DMS153 treated with DMSO at 0.1 percent for 48 hours (cell line): ENCODE measurements at regions not wholly inside any gene's neighbourhood (a gene's known extent, or its start where the extent isn't known, plus 50 kb on each side); places are given as distances from the start of the nearest gene placed in this dataset.
"Not testable (repeated sequence)": the region's sequence is repeated elsewhere in the genome, so short reads cannot be mapped to it uniquely, and the experiment has no call there.

Experiments
- DNase-seq: peaks from one replicate; lab custom pipeline; 2025; ENCODE audit not compliant: unreplicated experiment; lab: John Stamatoyannopoulos, UW

DNA sequence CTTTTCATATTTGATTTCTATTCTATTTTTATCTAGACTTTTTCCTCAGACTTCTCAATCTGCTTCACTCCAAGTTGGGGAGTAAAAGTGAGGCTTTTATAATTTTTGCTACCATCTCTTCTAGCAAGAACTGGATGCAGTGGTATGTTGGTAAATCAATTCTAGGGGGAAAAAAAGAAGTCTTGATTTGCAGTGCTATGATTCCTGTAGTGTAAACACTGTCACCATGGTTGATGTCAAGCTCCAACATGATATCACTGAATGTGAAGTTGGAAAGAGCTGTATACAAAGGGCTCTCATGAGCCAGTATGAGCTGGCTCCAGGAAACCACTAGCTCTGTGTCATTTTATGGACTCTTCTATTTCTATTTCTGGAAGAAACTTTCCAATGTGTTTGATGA is 439.2 kb downstream of the NTRK2 start:
- no peak for DNase-seq

DNA sequence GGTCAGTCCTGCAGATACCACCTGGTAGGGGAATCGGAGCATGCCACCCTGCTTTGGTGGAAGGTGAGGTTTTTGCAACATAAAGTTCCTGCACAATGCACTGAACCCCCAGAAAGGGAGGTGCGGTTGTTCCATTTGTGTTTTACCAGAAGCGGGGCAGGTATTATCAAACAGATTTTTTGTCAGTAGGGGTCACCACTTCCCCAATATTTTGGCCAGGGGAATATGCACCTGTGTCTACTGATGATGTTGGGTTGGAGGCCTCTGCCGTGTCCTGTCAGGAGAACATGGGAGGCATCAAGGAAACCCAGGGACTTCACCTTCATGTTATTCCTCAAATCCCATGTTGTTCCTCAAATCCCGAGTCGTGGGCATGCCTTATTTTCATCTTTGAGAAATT is 438.7 kb downstream of the NTRK2 start:
- no peak for DNase-seq

DNA sequence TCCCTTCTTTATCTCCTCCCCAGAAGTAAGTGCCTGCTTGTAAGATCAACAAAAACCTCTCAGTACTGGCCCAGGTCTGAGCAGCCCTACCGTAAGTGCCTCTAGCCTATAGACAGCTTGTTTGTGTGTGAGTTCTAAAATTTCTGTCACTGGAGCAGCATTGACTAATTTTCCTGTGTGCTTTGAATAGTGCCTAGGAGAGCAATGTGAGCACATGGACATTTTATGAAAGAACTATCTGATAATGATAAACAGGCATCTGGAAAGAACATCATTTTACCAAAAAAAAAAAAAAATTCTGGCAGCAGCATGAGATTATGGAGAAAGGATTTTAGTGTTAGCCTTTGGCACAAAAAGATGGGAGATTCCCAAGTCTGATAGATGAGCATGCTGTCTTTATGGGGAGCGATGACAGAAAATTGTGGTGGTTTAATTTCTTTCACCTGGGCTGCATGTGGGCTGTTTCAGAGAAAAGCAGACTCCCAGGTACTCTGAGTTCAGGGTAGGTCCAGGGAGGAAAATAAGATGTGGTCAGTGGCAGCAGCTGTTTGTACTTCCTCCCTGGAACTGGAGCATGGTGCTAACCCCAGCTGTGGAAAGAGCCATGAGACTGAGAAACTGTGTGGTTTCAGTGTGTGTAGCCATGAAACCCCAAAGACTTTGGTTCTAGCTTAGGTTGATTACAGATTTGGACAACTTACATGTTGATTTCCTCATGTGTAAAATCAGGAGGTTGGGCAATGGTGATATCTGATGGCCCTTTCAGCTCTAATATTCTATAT is 419.9 kb downstream of the NTRK2 start:
- no peak for DNase-seq

DNA sequence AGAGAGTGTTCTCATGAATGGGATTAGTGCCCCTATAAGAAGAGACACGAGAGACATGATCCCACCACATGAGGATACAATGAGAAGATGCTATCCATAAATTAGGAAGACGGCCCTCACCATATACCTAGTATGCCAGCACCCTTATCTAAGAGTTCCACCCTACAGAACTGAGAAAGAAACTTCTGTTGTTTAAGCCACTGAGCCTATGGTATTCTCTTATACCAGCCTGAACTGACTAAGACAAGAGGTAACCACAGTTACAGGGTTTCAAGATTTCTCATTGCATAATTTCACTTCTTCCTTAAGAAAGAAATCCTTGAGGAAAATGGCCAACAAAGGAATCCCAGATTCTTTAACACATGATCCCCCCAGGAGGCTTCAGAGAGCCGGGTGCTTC is 412.4 kb downstream of the NTRK2 start:
- no peak for DNase-seq

DNA sequence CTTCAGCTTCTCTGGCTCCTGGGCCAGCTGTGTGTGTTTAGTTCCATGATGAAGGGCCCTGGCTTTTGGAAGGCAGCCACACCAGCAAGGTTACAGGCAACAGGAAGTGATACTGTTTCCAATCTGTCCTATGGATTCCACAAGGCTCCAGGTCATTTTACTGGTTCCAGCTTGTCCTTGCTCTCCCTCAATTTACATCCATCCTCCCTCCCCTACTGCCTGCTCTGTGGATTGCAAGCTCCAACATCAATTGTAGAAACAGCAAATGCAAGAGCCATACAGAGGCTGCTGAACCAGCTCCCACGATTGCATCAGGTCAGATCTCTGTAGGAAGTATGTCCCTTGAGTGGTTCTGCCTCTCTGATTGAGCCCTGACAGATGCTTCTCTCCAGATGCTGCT is 409.8 kb downstream of the NTRK2 start:
- peak; percentile 29 for DNase-seq

DNA sequence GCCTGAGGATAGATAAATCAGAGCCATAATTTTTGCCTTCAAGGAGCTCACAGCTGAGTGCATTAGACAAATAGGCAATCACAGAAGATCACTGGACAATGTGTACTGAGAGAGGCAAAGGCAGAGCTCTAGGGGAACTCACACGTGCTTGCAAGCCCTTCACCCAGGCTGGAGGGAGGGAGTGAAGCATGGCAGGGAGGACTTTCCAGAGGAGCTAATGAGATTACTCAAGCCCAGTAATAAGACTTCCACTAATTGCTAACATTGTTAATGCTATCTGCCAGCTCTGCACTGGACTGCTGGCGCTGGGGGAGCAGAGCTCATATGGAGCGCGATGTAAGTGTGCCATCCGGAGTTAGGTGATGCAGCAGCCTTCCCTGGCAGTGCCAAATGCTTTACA is 408.4 kb downstream of the NTRK2 start:
- DNase-seq: no peak

DNA sequence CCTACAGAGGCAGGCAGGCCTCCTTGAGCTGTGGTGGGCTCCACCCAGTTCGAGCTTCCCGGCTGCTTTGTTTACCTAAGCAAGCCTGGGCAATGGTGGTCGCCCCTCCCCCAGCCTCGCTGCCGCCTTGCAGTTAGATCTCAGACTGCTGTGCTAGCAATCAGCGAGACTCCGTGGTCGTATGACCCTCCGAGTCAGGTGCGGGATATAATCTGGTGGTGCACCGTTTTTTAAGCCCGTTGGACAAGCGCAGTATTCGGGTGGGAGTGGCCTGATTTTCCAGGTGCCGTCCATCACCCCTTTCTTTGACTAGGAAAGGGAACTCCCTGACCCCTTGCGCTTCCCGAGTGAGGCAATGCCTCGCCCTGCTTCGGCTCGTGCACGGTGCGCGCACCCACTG is 407.6 kb downstream of the NTRK2 start:
- not testable (repeated sequence) for DNase-seq
